ENCODE measurements at regions not wholly inside any gene's neighbourhood (a gene's known extent, or its start where the extent isn't known, plus 50 kb on each side); places are given as distances from the start of the nearest gene placed in this dataset.
"Not testable (repeated sequence)": the region's sequence is repeated elsewhere in the genome, so short reads cannot be mapped to it uniquely, and the experiment has no call there.

DNA sequence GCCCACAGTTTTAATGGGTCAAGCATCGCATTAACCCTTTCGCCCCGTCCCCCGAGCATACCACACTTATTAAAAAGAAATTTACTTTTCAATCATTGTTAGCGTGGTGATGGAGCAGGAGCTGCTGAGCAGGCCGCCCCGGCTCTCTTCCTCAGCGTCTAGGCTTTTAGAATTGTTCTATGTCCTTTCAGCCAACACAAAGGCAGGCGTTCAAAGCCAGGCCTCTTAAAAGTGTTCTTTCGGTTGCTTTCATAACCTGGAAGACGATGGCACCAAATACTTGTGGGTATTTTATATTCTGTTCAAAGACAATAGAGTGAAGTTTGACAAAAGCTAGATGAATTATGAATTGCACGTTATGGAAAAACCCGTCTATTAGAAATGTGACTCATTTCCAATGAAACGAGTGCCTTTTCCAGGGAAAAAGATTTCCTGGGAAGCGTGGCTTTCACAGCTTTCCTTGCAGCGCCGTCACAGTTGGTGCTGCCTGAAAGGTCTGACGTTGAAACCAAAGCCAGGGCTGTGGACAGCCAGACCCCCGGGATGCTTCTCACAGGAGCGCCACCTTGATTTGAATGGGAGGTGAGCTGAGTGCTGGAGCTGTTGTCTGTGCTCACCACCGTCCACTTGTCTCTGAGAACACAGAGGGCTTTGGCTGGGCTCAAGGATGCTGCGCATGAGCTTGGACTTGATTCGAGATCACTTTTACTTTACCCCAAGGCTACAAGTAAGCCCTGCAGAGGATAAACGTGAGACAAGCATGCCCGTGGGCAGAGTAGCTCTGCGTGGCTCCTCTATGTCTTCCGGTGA is 78.8 kb downstream of the SOX1 start:
- DNase-seq (ENCODE audit: low spot score) (no peak), FAIRE-seq (no peak)

- FAIRE-seq = no peak
- no peak for DNase-seq (ENCODE audit: low spot score)
These were observed 83.4 kb downstream of the SOX1 start for GRCh38 chr13:112150352-112150751.

DNA sequence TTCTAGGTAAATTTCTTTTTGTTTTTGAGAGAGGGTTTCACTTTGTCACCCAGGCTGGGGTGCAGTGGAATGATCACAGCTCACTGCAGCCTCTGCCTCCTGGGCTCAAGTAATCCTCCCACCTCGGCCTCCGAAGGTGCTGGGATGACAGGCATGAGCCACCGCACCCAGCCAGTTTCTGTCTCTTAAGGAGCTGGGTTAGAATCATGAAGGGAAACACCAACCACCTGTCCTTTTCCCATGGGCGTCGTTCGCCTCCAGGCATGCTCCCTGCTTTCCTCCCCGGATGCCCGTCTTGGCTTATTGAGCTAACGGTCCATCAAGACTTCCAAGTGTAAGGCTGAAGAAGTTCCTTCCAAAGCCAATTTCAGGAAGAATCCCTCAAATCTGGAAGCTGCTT is 85.9 kb downstream of the SOX1 start:
- FAIRE-seq (no peak), DNase-seq (ENCODE audit: low spot score) (no peak)

DNA sequence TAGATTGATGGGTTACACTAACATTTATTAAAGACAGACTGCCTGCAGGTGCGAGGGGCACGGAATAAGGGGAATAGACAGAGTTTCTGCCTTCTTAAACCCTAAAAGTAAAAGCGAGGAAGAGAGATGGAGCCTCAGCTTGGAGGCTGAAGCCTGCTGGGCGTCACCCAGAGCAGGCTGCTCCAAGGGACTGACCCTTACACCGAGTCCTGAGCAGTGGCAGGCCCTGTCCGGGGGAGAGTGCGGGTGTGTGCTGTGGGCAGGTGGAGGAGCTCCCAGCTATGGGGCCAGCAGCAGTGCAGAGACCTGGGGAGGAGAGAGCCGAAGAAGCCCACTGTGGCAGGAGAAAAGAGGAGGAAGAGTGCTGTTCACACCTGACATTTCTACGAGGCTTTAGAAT is 86.4 kb downstream of the SOX1 start:
- FAIRE-seq = no peak
- DNase-seq (ENCODE audit: low spot score) = no peak

- FAIRE-seq = no peak
- no peak for DNase-seq (ENCODE audit: low spot score)
These were observed 86.9 kb downstream of the SOX1 start for GRCh38 chr13:112153846-112154245.

DNA sequence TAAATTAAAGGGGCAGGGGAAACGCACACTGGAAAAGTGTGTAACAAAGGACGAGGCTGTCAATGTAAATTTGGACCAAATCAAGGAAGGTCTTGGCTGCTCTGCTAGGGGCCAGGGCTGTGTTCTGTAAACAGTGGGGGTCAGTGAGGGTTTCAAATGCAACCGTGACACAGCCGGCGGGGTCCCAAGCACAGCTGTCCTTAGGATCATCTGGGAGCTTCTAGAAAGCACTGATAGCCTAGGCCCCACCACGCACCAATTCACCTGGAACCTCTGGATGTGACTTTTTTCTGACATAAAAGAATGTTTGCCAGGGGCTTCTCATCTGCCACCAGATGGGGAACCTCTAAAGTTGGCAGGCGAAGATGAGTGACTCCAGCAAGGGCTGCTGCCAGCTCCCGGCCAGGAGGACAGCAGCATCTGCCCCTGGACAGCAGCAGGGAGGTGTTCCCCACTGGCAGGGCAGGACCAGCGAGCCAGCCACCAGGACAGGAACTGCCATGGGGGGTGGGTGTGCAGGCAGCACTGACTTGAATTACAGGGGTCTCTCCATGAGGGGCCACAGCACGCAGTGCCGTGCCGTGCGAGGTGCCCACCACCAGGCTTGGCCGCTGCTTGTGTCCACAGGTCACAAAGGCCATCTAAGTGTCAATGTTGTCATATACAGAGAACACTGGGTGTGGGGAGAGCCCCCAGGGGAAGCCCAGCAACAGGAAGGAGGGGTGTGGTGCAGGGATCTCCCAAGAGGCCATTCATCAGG is 87.5 kb downstream of the SOX1 start:
- no peak for DNase-seq (ENCODE audit: low spot score)
- no peak for FAIRE-seq

DNA sequence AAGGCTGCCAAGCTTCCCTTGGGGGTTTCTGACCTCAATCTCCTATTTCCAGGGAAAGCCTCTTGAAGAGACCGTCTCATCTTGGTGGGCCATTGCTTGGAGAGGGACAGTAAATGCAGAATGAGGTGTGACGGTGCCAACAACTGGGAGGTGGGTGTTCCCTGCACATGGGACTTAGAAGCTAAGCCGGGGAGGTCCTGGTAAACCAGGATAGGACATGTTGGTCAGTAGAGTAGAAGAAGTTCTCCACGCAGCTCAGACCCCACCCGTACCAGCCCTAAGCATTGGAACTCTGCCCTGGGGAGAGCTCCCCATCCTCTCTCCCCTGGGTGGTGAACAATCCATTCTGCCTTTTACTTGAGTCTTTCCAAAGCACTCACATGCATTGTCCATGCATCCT is 92.0 kb downstream of the SOX1 start:
- DNase-seq (ENCODE audit: low spot score) (no peak), FAIRE-seq (no peak)

GRCh38 chr13:112159575-112160547 is 92.9 kb downstream of the SOX1 start:
- DNase-seq (ENCODE audit: low spot score) (no peak), FAIRE-seq (no peak)

DNA sequence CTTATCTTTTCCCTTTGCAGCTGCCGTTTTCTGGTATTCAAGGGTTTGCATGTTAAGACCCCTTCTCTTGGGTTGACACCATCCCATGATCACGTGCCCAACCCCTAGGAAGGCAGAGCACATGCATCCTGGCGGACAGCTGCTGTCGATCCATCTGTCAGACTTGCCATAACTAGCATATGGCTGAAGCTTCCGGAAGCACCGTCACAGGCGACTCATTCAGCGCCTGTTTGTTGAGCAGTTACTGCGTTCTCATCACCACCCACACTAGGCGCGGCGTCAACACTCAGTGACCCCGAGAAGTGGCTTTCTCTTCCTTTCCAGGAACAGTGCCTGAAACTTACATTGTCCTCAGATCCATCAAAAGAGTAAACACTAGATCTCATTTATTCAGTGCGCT is 93.6 kb downstream of the SOX1 start:
- FAIRE-seq = no peak
- no peak for DNase-seq (ENCODE audit: low spot score)

- no peak for DNase-seq (ENCODE audit: low spot score)
- FAIRE-seq = no peak
These were observed 94.8 kb downstream of the SOX1 start for GRCh38 chr13:112161521-112162301.

GRCh38 chr13:112163691-112164660 is 97.0 kb downstream of the SOX1 start:
- FAIRE-seq; DNase-seq (ENCODE audit: low spot score): not testable (repeated sequence)

GRCh38 chr13:112165712-112166111 is 98.8 kb downstream of the SOX1 start:
- FAIRE-seq (no peak), DNase-seq (ENCODE audit: low spot score) (no peak)

GRCh38 chr13:112168761-112169160 is 101.8 kb downstream of the SOX1 start:
- FAIRE-seq (no peak), DNase-seq (ENCODE audit: low spot score) (no peak)

DNA sequence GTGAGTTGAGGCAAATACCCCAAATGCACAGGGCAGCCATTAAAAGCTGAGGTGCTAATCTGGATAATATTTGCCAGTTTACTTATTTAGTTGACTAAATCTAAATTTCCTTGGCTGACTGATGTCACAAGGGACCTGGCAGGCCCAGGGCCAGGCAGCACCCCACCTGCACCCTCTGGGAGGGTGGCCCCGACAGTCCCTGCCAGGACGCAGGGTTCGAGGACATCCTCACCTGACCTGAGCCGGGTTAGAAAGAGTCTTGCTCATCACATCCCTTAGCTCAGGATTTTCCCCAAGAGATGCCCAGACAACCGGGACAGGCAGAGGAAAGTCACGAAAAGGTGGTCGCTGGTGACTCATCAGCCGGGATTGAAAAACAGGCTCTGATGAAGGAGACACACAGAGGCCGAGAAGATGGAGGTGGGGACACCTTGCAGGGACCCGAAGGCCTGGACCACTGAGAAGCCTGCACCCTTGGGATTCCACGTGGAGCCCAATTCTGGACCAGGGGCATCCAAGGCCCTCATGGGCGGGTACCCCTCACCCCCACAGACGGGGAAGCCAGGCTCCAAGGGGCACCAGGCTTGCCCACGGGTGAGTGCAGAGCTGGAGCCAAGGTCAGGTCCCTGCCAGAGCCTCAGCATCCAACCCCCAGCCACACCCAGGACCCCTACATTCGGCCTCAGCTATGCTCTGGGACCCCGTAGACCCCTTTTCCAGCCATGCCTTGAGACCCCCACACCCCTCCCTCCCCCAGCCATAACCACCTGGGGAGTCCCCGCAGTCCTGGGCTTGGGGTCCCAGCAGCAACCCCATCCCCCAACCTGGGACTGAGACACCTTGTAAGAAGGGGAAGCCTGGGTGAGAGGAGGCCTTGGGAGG is 103.2 kb downstream of the SOX1 start:
- FAIRE-seq = no peak
- no peak for DNase-seq (ENCODE audit: low spot score)

DNA sequence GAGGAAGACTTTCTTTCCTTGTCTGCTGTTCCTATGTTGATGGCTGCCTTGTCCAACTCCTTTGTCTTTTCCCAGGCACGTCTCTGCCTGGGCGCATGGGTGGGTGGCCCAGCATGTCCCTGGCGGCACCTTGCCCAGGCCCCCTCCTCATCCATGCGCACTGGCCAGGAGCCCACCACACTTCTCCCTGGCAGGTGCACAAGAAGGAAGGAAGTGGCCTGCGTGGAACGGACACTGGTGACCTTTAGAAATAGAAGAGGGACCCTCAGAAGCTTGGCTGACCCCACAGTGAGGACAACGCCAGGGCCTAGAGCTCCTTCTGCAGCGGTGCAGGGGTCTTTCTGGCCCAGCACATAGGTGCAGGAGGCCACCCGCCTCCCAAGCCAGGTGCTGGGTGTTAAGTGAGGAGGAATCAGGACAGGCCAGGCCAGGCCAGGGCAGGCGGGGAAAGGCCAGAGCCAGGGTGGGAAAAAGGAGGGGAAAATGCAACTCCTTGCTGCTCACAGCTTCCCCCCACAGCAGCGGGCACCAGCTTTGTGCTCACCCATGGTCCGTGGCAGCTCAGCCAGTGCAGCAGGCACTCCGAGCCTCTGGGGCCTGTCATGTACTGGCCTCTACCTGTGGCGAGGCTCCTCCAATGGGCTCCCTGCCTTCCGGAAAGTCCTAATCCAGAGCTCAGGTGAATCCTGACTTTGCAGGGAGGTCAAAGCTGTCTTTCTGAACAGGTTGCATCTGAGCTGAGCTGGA is 104.0 kb downstream of the SOX1 start:
- FAIRE-seq (no peak), DNase-seq (ENCODE audit: low spot score) (no peak)

DNA sequence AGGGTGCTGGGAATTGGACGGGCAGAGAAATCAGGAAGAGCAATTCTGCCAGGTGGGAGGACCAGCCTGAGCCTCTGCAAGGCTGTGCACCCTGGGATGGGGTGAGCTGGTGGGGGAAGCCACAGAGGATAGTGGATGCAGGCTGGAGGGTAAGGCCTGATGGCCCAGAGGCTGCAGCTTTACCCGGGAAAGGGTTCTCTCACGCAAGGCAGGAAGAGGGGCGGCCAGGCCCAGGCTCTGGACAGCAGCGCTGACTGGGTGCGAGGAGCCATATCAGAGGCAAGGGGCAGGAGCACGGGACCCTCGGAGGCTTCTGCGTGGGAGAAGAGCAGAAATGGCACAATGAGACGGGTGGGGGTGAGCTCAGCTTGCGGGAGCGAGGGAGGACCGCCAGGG is 104.6 kb downstream of the SOX1 start:
- no peak for DNase-seq (ENCODE audit: low spot score)
- FAIRE-seq = no peak

- FAIRE-seq = no peak
- DNase-seq (ENCODE audit: low spot score) = no peak
These were observed 105.1 kb downstream of the SOX1 start for GRCh38 chr13:112172017-112172416.

GRCh38 chr13:112172641-112173251 is 105.8 kb downstream of the SOX1 start:
- no peak for DNase-seq (ENCODE audit: low spot score)
- FAIRE-seq = no peak

All from RCC 7860 (cell line).